MCF 10A (cell line): ENCODE measurements at regions not wholly inside any gene's neighbourhood (a gene's known extent, or its start where the extent isn't known, plus 50 kb on each side); places are given as distances from the start of the nearest gene placed in this dataset.

Source experiments
- BruUV-seq: library from RNA; stranded (reverse); fragments of 400-500 nt; replicated peaks from 2 replicates; lab custom pipeline; 2021; lab: Mats Ljungman, UMichigan
- CTCF ChIA-PET: fragments of 300-600 bp; sonication (Branson Sonifier 250); formaldehyde crosslinking; extraction: SDS; loops from one replicate; lab custom pipeline; 2021; ENCODE audit warnings: antibody characterized with exemption, inconsistent platforms; lab: Yijun Ruan, JAX
- POLR2A ChIA-PET: fragments of 300-600, 350-650 bp; sonication (Branson Sonifier 250); formaldehyde crosslinking; extraction: SDS; loops from one replicate; lab custom pipeline; 2020; ENCODE audit warnings: antibody characterized with exemption, inconsistent platforms; lab: Yijun Ruan, JAX
- DNase-seq: peaks from one replicate; pipeline ENCODE4 v3.0.0-alpha.2; 2018; ENCODE audit not compliant: unreplicated experiment
- H3K27ac Mint-ChIP-seq: one replicate; pipeline ENCODE4 v1.8.0; 2022; ENCODE audit warnings: mild to moderate bottlenecking, low read depth, mixed read lengths; ENCODE audit not compliant: unreplicated experiment
- H3K27me3 Mint-ChIP-seq: one replicate; pipeline ENCODE4 v1.8.0; 2022; ENCODE audit warnings: mixed read lengths; ENCODE audit not compliant: insufficient read depth, unreplicated experiment
- H3K36me3 Mint-ChIP-seq: one replicate; pipeline ENCODE4 v1.8.0; 2022; ENCODE audit warnings: mild to moderate bottlenecking, moderate library complexity, mixed read lengths; ENCODE audit not compliant: insufficient read depth, unreplicated experiment
- H3K4me1 Mint-ChIP-seq: one replicate; pipeline ENCODE4 v1.8.0; 2022; ENCODE audit warnings: mixed read lengths; ENCODE audit not compliant: insufficient read depth, unreplicated experiment
- H3K4me3 Mint-ChIP-seq: one replicate; pipeline ENCODE4 v1.8.0; 2022; ENCODE audit warnings: mild to moderate bottlenecking, moderate library complexity, mixed read lengths; ENCODE audit not compliant: unreplicated experiment
- H3K9me3 Mint-ChIP-seq: one replicate; pipeline ENCODE4 v1.8.0; 2022; ENCODE audit warnings: mixed read lengths; ENCODE audit not compliant: unreplicated experiment
- intact Hi-C: fragments of 100-400 bp; cut with micrococcal nuclease; formaldehyde crosslinking; loops from 2 replicates; pipeline ENCODE4 v1.14.1; 2022
- TF ChIP-seq, protein P1 (sequence below): fragments of 200-600 bp; IDR thresholded peaks from one replicate; pipeline ENCODE4 v1.8.0; 2022; ENCODE audit warnings: antibody characterized with exemption, mild to moderate bottlenecking; ENCODE audit not compliant: unreplicated experiment

DNA sequence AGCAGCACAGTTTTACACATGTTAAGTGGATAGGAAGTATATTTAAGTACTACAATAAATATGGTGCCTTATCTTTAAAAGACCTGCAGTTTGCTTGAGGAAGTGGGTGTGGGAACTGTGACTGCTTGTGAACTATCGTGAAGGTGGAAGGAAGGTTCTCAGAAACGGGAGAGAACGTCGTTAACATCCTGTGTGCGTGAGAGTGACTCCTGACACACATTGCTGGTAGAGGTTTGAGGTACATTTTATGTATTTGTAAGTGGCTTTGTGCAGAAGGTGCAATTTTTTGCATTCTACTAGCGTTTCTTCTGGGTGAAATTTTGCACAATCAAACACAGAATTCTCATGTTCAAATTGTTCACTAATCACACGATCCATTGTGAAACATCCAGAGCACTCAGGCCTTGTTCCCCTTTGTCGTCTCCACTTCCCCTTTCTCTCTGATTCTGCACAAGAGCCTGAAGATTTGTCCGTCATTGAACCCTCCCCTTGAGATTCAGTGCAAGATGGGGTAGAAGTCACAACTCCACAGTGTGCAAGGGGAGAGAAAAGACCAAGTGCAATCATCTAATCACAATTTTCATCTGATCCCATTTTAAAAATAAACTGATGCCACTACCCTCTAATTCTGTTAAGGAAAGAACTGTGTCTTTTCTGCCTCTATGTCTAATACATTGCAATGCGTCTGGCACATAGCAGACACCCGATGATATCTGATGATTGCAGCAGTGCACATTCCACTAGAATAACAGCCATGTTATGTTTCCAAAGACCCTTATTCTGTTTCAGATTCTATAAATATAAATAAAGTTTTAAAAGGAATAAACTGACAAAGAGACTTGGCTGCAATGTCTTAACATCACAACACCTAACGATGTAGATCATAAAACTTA is 279.9 kb downstream of the NEBL start:
- POLR2A ChIA-PET, result no interaction called here
- BruUV-seq, result no TSS peak
- no peak for DNase-seq
- intact Hi-C loops, result no loop called here
- H3K27ac Mint-ChIP-seq, result no peak overlapping the region
- CTCF ChIA-PET, result no interaction called here
- H3K9me3 Mint-ChIP-seq, result no peaks in the 10 kb centered on the region
- H3K36me3 Mint-ChIP-seq, result no peaks in the 10 kb centered on the region
- no peak overlapping the region for H3K4me3 Mint-ChIP-seq
- H3K4me1 Mint-ChIP-seq, result no peaks in the 10 kb centered on the region
- TF ChIP-seq, protein P1, sequence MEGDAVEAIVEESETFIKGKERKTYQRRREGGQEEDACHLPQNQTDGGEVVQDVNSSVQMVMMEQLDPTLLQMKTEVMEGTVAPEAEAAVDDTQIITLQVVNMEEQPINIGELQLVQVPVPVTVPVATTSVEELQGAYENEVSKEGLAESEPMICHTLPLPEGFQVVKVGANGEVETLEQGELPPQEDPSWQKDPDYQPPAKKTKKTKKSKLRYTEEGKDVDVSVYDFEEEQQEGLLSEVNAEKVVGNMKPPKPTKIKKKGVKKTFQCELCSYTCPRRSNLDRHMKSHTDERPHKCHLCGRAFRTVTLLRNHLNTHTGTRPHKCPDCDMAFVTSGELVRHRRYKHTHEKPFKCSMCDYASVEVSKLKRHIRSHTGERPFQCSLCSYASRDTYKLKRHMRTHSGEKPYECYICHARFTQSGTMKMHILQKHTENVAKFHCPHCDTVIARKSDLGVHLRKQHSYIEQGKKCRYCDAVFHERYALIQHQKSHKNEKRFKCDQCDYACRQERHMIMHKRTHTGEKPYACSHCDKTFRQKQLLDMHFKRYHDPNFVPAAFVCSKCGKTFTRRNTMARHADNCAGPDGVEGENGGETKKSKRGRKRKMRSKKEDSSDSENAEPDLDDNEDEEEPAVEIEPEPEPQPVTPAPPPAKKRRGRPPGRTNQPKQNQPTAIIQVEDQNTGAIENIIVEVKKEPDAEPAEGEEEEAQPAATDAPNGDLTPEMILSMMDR, result no peak
- no peaks in the 10 kb centered on the region for H3K27me3 Mint-ChIP-seq

DNA sequence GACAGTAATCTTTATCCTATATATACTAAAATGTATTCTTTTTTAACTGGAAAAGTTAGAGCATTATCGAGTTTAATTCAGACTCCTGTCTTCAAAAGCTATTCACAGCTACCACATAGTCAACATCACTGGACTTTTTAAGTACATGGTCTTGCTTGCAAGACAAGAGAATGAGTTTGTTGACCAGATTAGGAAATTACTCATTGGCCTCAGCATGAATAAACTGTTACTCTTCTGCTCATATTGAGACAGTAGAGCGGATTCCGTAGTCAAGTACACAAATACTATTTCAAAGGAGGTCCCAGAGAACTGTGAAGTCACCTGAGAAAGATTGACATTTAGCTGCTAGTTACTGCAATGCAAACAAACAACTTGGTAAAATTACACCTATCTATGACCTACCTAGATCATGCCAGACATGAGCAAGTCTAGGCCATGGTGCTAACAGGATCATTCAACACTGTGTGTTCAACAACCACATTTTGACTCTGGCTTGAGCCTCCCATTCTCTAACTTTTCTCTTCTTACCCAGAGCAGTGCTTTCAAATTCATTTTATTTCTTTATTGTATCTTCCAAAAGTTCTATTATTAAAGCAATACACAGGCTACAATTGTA is 280.9 kb downstream of the NEBL start:
- Mint-ChIP-seq H3K9me3 (no peaks in the 10 kb centered on the region), H3K27me3 (no peaks in the 10 kb centered on the region), H3K36me3 (no peaks in the 10 kb centered on the region), H3K4me1 (no peaks in the 10 kb centered on the region), H3K27ac (no peak overlapping the region), H3K4me3 (no peak overlapping the region)
- no peak for DNase-seq
- TF ChIP-seq, protein P1, result no peak
- no TSS peak for BruUV-seq
- intact Hi-C loops, result no loop called here
- ChIA-PET POLR2A (interaction anchor here (1.1 kb wide), 1 partner anchor 14 kb away, joined by 3 read pairs; no protein-coding TSS in a partner anchor), CTCF (interaction anchor here (0.6 kb wide), 1 partner anchor 49 kb away, joined by 3 read pairs; no protein-coding TSS in a partner anchor)

DNA sequence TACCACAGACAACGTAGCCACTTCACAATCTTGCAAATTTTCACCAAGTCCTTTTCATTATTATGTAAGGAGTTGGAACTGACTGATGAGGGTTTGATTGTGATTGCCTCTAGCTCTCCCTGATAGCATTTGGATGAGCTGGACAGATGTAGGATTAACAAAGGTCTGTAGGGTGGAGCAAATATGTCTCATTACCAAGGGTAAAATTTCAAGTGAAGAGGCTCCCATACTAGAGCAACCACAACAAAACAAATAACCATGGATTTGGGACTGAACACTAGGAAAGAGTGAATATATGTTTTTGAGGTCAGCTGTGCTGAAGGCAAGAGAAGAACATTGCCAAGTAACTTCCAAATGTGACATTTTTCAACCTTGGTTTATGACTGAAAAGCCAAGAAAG is 281.7 kb downstream of the NEBL start:
- Mint-ChIP-seq H3K27ac (no peak overlapping the region), H3K4me1 (no peaks in the 10 kb centered on the region), H3K27me3 (no peaks in the 10 kb centered on the region), H3K4me3 (no peak overlapping the region), H3K36me3 (no peaks in the 10 kb centered on the region), H3K9me3 (no peaks in the 10 kb centered on the region)
- no peak for DNase-seq
- CTCF ChIA-PET, result no interaction called here
- TF ChIP-seq, protein P1, result no peak
- POLR2A ChIA-PET, result interaction anchor here (0.5 to 1.1 kb wide), 2 partner anchors 15 to 468 kb away, joined by 3 read pairs; no protein-coding TSS in a partner anchor
- intact Hi-C loops, result no loop called here
- no TSS peak for BruUV-seq

DNA sequence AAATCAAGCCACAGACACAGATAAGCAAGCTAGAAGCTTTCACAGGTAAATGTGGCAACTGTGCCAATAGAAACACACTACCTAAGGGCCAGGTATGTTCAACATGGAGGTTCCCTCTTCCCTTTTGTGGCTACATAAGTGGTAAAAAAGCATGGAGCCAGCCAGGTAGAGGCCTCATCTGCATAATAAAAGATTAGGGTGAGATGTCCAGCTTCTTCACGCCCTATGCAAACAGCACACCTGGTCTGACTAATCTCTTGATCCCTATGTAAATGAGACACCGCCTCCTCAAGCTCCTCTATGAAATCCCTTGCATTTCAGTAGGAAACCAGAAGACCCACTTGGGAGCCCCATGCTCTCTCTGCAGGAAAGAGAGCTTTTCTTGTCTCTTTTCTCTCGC is 282.2 kb downstream of the NEBL start:
- no TSS peak for BruUV-seq
- DNase-seq, result no peak
- Mint-ChIP-seq H3K27ac (no peak overlapping the region), H3K4me1 (no peaks in the 10 kb centered on the region), H3K27me3 (no peaks in the 10 kb centered on the region), H3K4me3 (no peak overlapping the region), H3K36me3 (no peaks in the 10 kb centered on the region), H3K9me3 (no peaks in the 10 kb centered on the region)
- CTCF ChIA-PET, result no interaction called here
- POLR2A ChIA-PET, result interaction anchor here (1.1 kb wide), 1 partner anchor 16 kb away, joined by 3 read pairs; no protein-coding TSS in a partner anchor
- intact Hi-C loops, result no loop called here
- TF ChIP-seq, protein P1, result no peak
